Astrocyte (in vitro differentiated cells and primary cell): ENCODE measurements at regions not wholly inside any gene's neighbourhood (a gene's known extent, or its start where the extent isn't known, plus 50 kb on each side); places are given as distances from the start of the nearest gene placed in this dataset.

Source experiments
- EZH2 ChIP-seq: IDR thresholded peaks from 2 replicates; pipeline ENCODE4 v1.6.1; 2012; ENCODE audit warnings: mild to moderate bottlenecking, low read length, inconsistent platforms; ENCODE audit not compliant: insufficient read depth
- TF ChIP-seq, protein P1 (sequence below): IDR thresholded peaks from 2 replicates; pipeline ENCODE4 v1.5.1; 2011; ENCODE audit warnings: low read depth, mild to moderate bottlenecking, inconsistent platforms, low read length, moderate library complexity; ENCODE audit not compliant: insufficient read depth

DNA sequence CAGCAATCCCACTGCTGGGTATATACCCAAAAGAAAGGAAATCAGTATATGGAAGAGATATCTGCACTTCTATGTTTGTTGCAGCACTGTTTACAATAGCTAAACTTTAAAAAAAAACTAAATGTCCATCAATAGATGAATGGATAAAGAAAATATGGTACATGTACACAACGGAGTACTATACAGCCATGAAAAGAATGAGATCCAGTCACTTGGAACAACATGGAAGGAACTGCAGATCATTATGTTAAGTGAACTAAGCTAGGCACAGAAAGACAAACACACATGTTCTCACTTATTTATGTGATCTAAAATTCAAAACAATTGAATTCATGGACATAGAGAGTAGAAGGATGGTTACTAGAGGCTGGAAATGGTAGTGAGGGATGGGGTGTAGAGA lies 400.7 kb downstream of the ZNF674 start:
- no peak for TF ChIP-seq EZH2
- TF ChIP-seq, protein P1, sequence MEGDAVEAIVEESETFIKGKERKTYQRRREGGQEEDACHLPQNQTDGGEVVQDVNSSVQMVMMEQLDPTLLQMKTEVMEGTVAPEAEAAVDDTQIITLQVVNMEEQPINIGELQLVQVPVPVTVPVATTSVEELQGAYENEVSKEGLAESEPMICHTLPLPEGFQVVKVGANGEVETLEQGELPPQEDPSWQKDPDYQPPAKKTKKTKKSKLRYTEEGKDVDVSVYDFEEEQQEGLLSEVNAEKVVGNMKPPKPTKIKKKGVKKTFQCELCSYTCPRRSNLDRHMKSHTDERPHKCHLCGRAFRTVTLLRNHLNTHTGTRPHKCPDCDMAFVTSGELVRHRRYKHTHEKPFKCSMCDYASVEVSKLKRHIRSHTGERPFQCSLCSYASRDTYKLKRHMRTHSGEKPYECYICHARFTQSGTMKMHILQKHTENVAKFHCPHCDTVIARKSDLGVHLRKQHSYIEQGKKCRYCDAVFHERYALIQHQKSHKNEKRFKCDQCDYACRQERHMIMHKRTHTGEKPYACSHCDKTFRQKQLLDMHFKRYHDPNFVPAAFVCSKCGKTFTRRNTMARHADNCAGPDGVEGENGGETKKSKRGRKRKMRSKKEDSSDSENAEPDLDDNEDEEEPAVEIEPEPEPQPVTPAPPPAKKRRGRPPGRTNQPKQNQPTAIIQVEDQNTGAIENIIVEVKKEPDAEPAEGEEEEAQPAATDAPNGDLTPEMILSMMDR = no peak
